GM12878 (cell line): ENCODE measurements at regions not wholly inside any gene's neighbourhood (a gene's known extent, or its start where the extent isn't known, plus 50 kb on each side); places are given as distances from the start of the nearest gene placed in this dataset.

Experiments
- ATAC-seq: fragments of 200-7000 bp; cut with Tn5 transposase; 3 replicates; pipeline ENCODE4 v1.9.1; 2020; ENCODE audit warnings: mild to moderate bottlenecking, moderate library complexity
- BruUV-seq: library from RNA; stranded (reverse); fragments of 400-500 nt; replicated peaks from 2 replicates; lab custom pipeline; 2021; lab: Mats Ljungman, UMichigan
- CTCF ChIA-PET: fragments of 300-600 bp; sonication (Branson Sonifier 250); formaldehyde crosslinking; extraction: SDS; loops from one replicate; lab custom pipeline; 2021; ENCODE audit warnings: inconsistent platforms; lab: Yijun Ruan, JAX
- POLR2A ChIA-PET: fragments of 350-600 bp; formaldehyde crosslinking; extraction: SDS; loops from one replicate; lab custom pipeline; 2021; ENCODE audit warnings: inconsistent platforms; lab: Charles Lee
- RAD21 ChIA-PET: fragments of 300-600 bp; sonication (Branson Sonifier 250); formaldehyde crosslinking; loops from one replicate; lab custom pipeline; 2023; ENCODE audit warnings: antibody characterized with exemption; ENCODE audit not compliant: unreplicated experiment; lab: Charles Lee
- SMC1A ChIA-PET: fragments of 300-600 bp; sonication (Branson Sonifier 250); formaldehyde crosslinking; loops from one replicate; lab custom pipeline; 2023; ENCODE audit not compliant: unreplicated experiment, uncharacterized antibody; lab: Charles Lee
- DNase-seq: peaks from one replicate; pipeline ENCODE4 v3.0.0-alpha.2; 2011; ENCODE audit warnings: low read depth, low spot score
- FAIRE-seq: peaks from 3 replicates; lab custom pipeline; 2011; peaks lifted over from hg19 to GRCh38; lab: Jason Lieb, UNC
- H2AFZ ChIP-seq: 2 replicates; pipeline ENCODE4 v1.6.0; 2011; ENCODE audit warnings: low read depth, low read length, control low read depth; ENCODE audit not compliant: control insufficient read depth
- H3K27ac ChIP-seq: 2 replicates; pipeline ENCODE4 v1.5.1; 2011; ENCODE audit warnings: control low read depth; ENCODE audit not compliant: control insufficient read depth, insufficient read depth
- H3K27me3 ChIP-seq, 2 experiments: replicated peaks in 1 of 2; 2 replicates each; pipeline versions ENCODE4 v1.6.0 to v1.6.1; 2011; ENCODE audit warnings: low read length in 1 of 2; ENCODE audit not compliant: control insufficient read depth in 2 of 2, insufficient read depth in 2 of 2
- H3K36me3 ChIP-seq, 2 experiments: 2 replicates each; pipeline ENCODE4 v1.5.1; 2011; ENCODE audit warnings: low read length in 1 of 2; ENCODE audit not compliant: control insufficient read depth in 2 of 2, insufficient read depth in 2 of 2
- H3K4me1 ChIP-seq: 2 replicates; pipeline ENCODE4 v1.6.1; 2011; ENCODE audit warnings: mild to moderate bottlenecking, low read length, moderate library complexity, mixed read lengths; ENCODE audit not compliant: control insufficient read depth, insufficient read depth
- H3K4me2 ChIP-seq: 2 replicates; pipeline ENCODE4 v1.6.0; 2011; ENCODE audit warnings: control low read depth; ENCODE audit not compliant: control insufficient read depth, insufficient read depth
- H3K4me3 ChIP-seq: fragments of 200-600 bp; sonication (generic); 2 replicates; pipeline ENCODE4 v1.5.1; 2016
- H3K79me2 ChIP-seq: 2 replicates; pipeline ENCODE4 v1.6.0; 2011; ENCODE audit warnings: low read length; ENCODE audit not compliant: control insufficient read depth, insufficient read depth
- H3K9ac ChIP-seq: 2 replicates; pipeline ENCODE4 v1.8.0; 2011; ENCODE audit warnings: low read length, control low read depth, mixed read lengths; ENCODE audit not compliant: control insufficient read depth, insufficient read depth
- H3K9me3 ChIP-seq: replicated peaks from 3 replicates; pipeline ENCODE4 v1.5.1; 2011; ENCODE audit warnings: mild to moderate bottlenecking, low read length; ENCODE audit not compliant: control insufficient read depth, insufficient read depth
- H4K20me1 ChIP-seq: 2 replicates; pipeline ENCODE4 v1.6.0; 2011; ENCODE audit not compliant: control insufficient read depth, insufficient read depth
- BRCA1 ChIP-seq: IDR thresholded peaks from 2 replicates; pipeline ENCODE4 v1.6.1; 2011; ENCODE audit warnings: low read depth, low read length, improper control_type of control experiment
- CREB1 ChIP-seq: IDR thresholded peaks from 2 replicates; pipeline ENCODE4 v1.6.1; 2012; ENCODE audit warnings: low read depth, mild to moderate bottlenecking, inconsistent platforms
- EP300 ChIP-seq, 2 experiments: fragments of 150-350 bp in 1 of 2; IDR thresholded peaks; 2 replicates each; pipeline ENCODE4 v1.6.1; 2011 to 2012; ENCODE audit warnings: low read depth in 2 of 2, low read length in 2 of 2, borderline replicate concordance in 1 of 2, improper control_type of control experiment in 1 of 2, inconsistent platforms in 1 of 2; ENCODE audit not compliant: control insufficient read depth in 1 of 2
- GATAD2B ChIP-seq: fragments of 450-650 bp; conservative IDR thresholded peaks from 2 replicates; pipeline ENCODE4 v1.6.1; 2017; ENCODE audit warnings: low read depth, mild to moderate bottlenecking, moderate library complexity
- IRF3 ChIP-seq: fragments of 450-650 bp; IDR thresholded peaks from 2 replicates; pipeline ENCODE4 v1.6.1; 2014; ENCODE audit warnings: mild to moderate bottlenecking
- MLLT1 ChIP-seq: fragments of 450-650 bp; IDR thresholded peaks from 2 replicates; pipeline ENCODE4 v1.6.1; 2016; ENCODE audit warnings: mild to moderate bottlenecking
- NFYB ChIP-seq: IDR thresholded peaks from 2 replicates; pipeline ENCODE4 v1.6.1; 2011; ENCODE audit warnings: low read depth, mild to moderate bottlenecking, low read length, improper control_type of control experiment, moderate library complexity; ENCODE audit not compliant: insufficient read depth
- NR2C1 ChIP-seq: fragments of 450-650 bp; IDR thresholded peaks from 2 replicates; pipeline ENCODE4 v1.6.1; 2017; ENCODE audit warnings: antibody characterized with exemption, mild to moderate bottlenecking, moderate library complexity
- PKNOX1 ChIP-seq: fragments of 450-650 bp; IDR thresholded peaks from 2 replicates; pipeline ENCODE4 v1.6.1; 2016; ENCODE audit warnings: mild to moderate bottlenecking
- POLR2AphosphoS5 ChIP-seq: IDR thresholded peaks from 2 replicates; pipeline ENCODE4 v1.6.1; 2011; ENCODE audit warnings: mild to moderate bottlenecking, low read length, inconsistent platforms
- POU2F2 ChIP-seq: IDR thresholded peaks from 3 replicates; pipeline ENCODE4 v1.6.1; 2011; ENCODE audit warnings: low read depth, mild to moderate bottlenecking, low read length, borderline replicate concordance
- RAD51 ChIP-seq: fragments of 450-650 bp; IDR thresholded peaks from 2 replicates; pipeline ENCODE4 v1.6.1; 2016; ENCODE audit warnings: moderate library complexity, mild to moderate bottlenecking, inconsistent platforms
- SMC3 ChIP-seq: IDR thresholded peaks from 2 replicates; pipeline ENCODE4 v1.6.1; 2011; ENCODE audit warnings: low read length, improper control_type of control experiment, borderline replicate concordance
- ZNF687 ChIP-seq: fragments of 450-650 bp; IDR thresholded peaks from 2 replicates; pipeline ENCODE4 v1.6.1; 2017; ENCODE audit warnings: mild to moderate bottlenecking, moderate library complexity
- WGBS: methylation state at CpG from one replicate; pipeline ENCODE4 v1.1.6; 2016; ENCODE audit warnings: low lambda C conversion rate; ENCODE audit not compliant: insufficient replicate concordance, insufficient coverage; ENCODE audit errors: missing lambda C conversion rate; 5-methylcytosine and 5-hydroxymethylcytosine counted together
- in situ Hi-C: fragments of 300-500 bp; cut with MboI; formaldehyde crosslinking; loops from 9 replicates; pipeline ENCODE4 v1.14.3; 2018; ENCODE audit warnings: mixed read lengths
- intact Hi-C: fragments of 100-400 bp; cut with micrococcal nuclease; formaldehyde crosslinking; loops from one replicate; pipeline ENCODE4 v1.14.2; 2022; ENCODE audit not compliant: unreplicated experiment

- Histone ChIP-seq H3K4me3 (no peak overlapping the region), H3K79me2 (no peaks in the 10 kb centered on the region), H3K36me3 (no peaks in the 10 kb centered on the region)
- TF ChIP-seq IRF3: no peak
- no peak for TF ChIP-seq RAD51
- no peak for TF ChIP-seq PKNOX1
- no peak for TF ChIP-seq NR2C1
- TF ChIP-seq NFYB: no peak
- no peak for TF ChIP-seq POU2F2
- no peak for TF ChIP-seq SMC3
- no peak for TF ChIP-seq MLLT1
- no peak for TF ChIP-seq EP300 (IDR thresholded peaks at IDR 0.05; ENCODE audit: borderline replicate concordance in 1 of 2, control insufficient read depth in 1 of 2, low read depth in 2 of 2, low read length in 2 of 2)
- TF ChIP-seq BRCA1: no peak
- TF ChIP-seq ZNF687: no peak
- no peak for TF ChIP-seq POLR2AphosphoS5
- no peak for TF ChIP-seq CREB1
- no peak for TF ChIP-seq GATAD2B
- TF ChIP-seq, all 136 proteins: peak for 0
- RAD21 ChIA-PET: interaction anchor here (0.8 to 1.5 kb wide), 6 partner anchors 22 to 200 kb away, joined by 3 to 7 read pairs (median 3); no protein-coding TSS in a partner anchor
- Histone ChIP-seq H3K27me3 (no peaks in the 10 kb centered on the region), H3K9me3 (no peaks in the 10 kb centered on the region), H2AFZ (no peak overlapping the region), H3K9ac (no peak overlapping the region), H3K4me2 (no peak overlapping the region), H3K4me1 (peaks cover 22% of the 10 kb centered on the region), H3K27ac (no peak overlapping the region), H4K20me1 (no peaks in the 10 kb centered on the region)
- in situ Hi-C loops (no loop called here), intact Hi-C loops (no loop called here)
- WGBS: 97% methylated on average over 4 of the region's 4 CpGs
- FAIRE-seq: no peak
- CTCF ChIA-PET: interaction anchor here (0.8 to 1.2 kb wide), 3 partner anchors 22 to 242 kb away, joined by 3 to 7 read pairs (median 3); no protein-coding TSS in a partner anchor
- SMC1A ChIA-PET: interaction anchor here (0.7 to 2.3 kb wide), 6 partner anchors 7 to 225 kb away, joined by 3 to 18 read pairs (median 5); no protein-coding TSS in a partner anchor
- ATAC-seq: no peak
- BruUV-seq: no TSS peak
- POLR2A ChIA-PET: interaction anchor here (1.0 to 1.5 kb wide), 2 partner anchors 14 to 22 kb away, joined by 3 to 7 read pairs; no protein-coding TSS in a partner anchor
- DNase-seq: no peak
These were observed 120.9 kb upstream of the ZNF217 start for GRCh38 chr20:53714524-53714923.
